Activated naive CD8-positive, alpha-beta T cell treated with anti-CD3 and anti-CD28 coated beads, Interleukin-2, amount 10 ng/mL, durations not matched to agents 7 days and 5 days (primary cell): ENCODE measurements at regions not wholly inside any gene's neighbourhood (a gene's known extent, or its start where the extent isn't known, plus 50 kb on each side); places are given as distances from the start of the nearest gene placed in this dataset.
"Not testable (repeated sequence)": the region's sequence is repeated elsewhere in the genome, so short reads cannot be mapped to it uniquely, and the experiment has no call there.

Experiments
- ATAC-seq: fragments of 150-1000 bp; cut with Tn5 transposase; one replicate; pipeline ENCODE4 v1.10.0; 2021; ENCODE audit warnings: low read depth, moderate library complexity
- POLR2A ChIA-PET: fragments of 350-600 bp; sonication (Branson Sonifier 250); formaldehyde crosslinking; loops from one replicate; lab custom pipeline; 2021; ENCODE audit warnings: antibody characterized with exemption; lab: Charles Lee
- DNase-seq: peaks from one replicate; pipeline ENCODE4 v3.0.0; 2021
- H3K27ac Mint-ChIP-seq: one replicate; pipeline ENCODE4 v1.8.0; 2022; ENCODE audit warnings: mild to moderate bottlenecking, mixed read lengths
- H3K27me3 Mint-ChIP-seq: one replicate; pipeline ENCODE4 v1.8.0; 2022; ENCODE audit warnings: mild to moderate bottlenecking, moderate library complexity, mixed read lengths
- H3K36me3 Mint-ChIP-seq: one replicate; pipeline ENCODE4 v1.8.0; 2021; ENCODE audit warnings: mild to moderate bottlenecking, mixed read lengths
- H3K4me1 Mint-ChIP-seq: one replicate; pipeline ENCODE4 v1.8.0; 2021; ENCODE audit warnings: mixed read lengths
- H3K4me3 Mint-ChIP-seq: one replicate; pipeline ENCODE4 v1.8.0; 2022; ENCODE audit warnings: mild to moderate bottlenecking, moderate library complexity, mixed read lengths
- H3K9me3 Mint-ChIP-seq: one replicate; pipeline ENCODE4 v1.8.0; 2021; ENCODE audit warnings: mixed read lengths

- no peak overlapping the region for H3K27ac Mint-ChIP-seq
- POLR2A ChIA-PET = no interaction called here
- DNase-seq (no peak), ATAC-seq (no peak)
- no peaks in the 10 kb centered on the region for H3K36me3 Mint-ChIP-seq
- H3K4me3 Mint-ChIP-seq = no peak overlapping the region
- peaks cover 2% of the 10 kb centered on the region for H3K27me3 Mint-ChIP-seq
- no peaks in the 10 kb centered on the region for H3K4me1 Mint-ChIP-seq
- peaks cover 3% of the 10 kb centered on the region for H3K9me3 Mint-ChIP-seq
These were observed 208.5 kb upstream of the FN1 start for GRCh38 chr2:215644233-215644897.

DNA sequence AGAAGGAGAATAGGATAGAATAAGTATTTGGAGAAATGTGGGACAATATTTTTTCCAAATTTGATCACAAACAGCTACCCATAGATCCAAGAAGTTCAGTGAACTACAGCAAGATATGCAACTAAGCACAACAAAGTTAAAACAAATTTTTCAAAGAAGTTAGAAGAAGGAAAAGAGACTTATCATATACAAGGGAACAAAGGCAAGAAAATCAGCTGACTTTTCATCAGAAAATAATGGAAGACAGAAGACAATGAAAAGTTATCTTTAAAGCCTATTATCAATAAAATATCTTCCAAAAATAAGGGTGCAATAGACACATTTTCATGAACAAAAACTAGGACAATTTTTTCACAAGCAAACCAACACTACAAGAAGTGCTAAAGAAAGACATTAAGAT, 202.8 kb upstream of the FN1 start:
- Mint-ChIP-seq H3K36me3 (no peaks in the 10 kb centered on the region), H3K27ac (no peak overlapping the region), H3K4me1 (no peaks in the 10 kb centered on the region), H3K4me3 (no peak overlapping the region), H3K9me3 (peaks cover 9% of the 10 kb centered on the region), H3K27me3 (peaks cover 4% of the 10 kb centered on the region)
- no peak for ATAC-seq
- DNase-seq = no peak
- POLR2A ChIA-PET = no interaction called here

DNA sequence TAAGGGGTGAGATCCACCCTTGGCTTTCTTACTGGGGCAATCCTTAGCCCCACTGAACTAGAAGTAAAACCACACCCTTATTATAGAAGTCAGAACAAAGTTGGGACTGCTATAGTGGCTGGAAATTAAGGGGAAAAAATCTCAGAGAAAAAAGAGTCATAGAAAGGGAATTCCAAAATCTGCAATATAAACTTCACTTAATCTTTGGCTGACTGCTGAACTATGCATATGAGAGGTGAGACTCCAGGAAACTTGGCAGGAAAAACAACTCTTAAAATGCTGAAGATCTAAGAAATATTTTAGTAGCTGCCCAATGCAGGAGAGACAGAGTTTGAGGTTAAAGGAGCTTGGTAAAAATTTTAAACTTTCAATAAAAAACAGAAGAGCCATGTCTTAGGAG, 201.8 kb upstream of the FN1 start:
- peaks cover 15% of the 10 kb centered on the region for H3K9me3 Mint-ChIP-seq
- peaks cover 2% of the 10 kb centered on the region for H3K36me3 Mint-ChIP-seq
- H3K4me3 Mint-ChIP-seq = no peak overlapping the region
- DNase-seq (no peak), ATAC-seq (no peak)
- peaks cover 4% of the 10 kb centered on the region for H3K27me3 Mint-ChIP-seq
- no peak overlapping the region for H3K27ac Mint-ChIP-seq
- H3K4me1 Mint-ChIP-seq = no peaks in the 10 kb centered on the region
- POLR2A ChIA-PET = no interaction called here

DNA sequence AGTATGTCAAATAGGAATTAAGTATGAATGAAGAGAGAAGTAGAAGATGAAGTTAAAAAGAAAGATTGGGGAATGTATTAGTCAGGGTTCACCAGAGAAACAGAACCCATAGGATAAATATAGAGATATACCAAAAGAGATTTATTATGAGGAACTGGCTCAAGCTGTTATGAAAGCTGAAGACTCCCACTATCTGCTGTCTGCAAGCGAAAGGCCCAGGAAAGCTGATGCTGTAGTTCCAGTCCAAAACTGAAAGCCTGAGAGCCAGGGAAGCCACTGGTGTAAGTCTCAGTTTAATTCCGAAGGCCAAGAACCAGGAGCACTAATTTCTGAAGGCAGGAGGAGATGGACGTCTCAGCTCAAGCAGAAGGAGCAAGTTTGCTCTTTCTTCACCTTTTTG, 200.9 kb upstream of the FN1 start:
- no peak for DNase-seq
- Mint-ChIP-seq H3K27me3 (peaks cover 4% of the 10 kb centered on the region), H3K4me1 (no peaks in the 10 kb centered on the region), H3K36me3 (peaks cover 4% of the 10 kb centered on the region), H3K9me3 (peaks cover 12% of the 10 kb centered on the region), H3K4me3 (no peak overlapping the region), H3K27ac (no peak overlapping the region)
- POLR2A ChIA-PET = no interaction called here
- ATAC-seq = no peak

DNA sequence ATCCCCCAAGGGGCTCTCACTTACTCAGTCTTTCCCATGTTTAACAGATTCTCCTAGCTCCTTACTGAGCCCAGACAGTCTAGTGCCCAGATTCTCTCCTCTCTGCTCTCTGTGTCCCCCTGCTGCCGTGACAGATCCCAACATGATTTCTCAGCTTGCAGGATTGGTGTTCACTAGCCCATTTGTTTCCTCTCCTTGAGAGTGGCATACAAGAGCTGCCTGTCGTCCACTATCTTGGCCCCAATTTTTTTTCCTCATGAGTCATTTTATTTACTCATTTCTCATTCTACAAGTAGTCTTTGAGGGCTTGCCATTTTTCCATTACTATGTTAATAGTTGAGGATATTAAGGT, 199.9 kb upstream of the FN1 start:
- DNase-seq = no peak
- POLR2A ChIA-PET = no interaction called here
- ATAC-seq = no peak
- peaks cover 4% of the 10 kb centered on the region for H3K27me3 Mint-ChIP-seq
- H3K4me1 Mint-ChIP-seq = no peaks in the 10 kb centered on the region
- H3K27ac Mint-ChIP-seq = no peak overlapping the region
- H3K36me3 Mint-ChIP-seq = peaks cover 4% of the 10 kb centered on the region
- H3K9me3 Mint-ChIP-seq = peaks cover 14% of the 10 kb centered on the region
- no peak overlapping the region for H3K4me3 Mint-ChIP-seq

DNA sequence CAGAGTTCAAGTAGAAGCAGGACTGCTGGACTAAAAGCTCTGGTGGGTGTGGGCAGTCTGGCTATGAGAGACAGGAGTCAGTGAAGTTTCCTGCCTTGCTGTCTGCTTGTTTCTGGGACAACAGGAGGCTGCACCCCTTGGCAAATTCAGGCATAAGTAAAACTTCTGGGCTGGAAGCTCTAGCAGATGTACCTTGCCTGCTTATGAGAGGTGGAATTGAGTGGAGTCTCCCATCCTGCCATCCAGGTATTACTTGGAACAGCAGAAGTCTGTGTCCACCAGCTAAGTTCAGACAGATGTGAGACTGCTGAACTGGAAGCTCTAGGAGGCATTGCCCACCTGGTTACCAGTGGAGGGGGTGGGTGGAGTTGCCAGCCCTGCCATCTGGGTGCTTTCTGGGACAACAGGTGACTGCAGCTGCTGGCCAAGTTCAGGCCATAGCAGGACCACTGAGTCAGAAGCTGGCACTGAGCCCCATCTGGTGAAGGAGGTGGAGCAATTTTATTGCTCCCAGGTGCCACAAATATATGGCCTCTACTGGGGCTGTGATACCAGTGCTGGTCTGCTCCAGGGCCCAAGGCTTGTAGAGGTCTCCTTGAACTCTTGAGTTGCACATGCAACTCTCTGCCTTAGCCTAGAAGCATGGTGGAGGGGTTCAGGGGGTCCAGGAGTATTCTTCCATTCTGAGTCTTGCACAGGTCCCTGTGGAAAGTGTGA, 199.4 kb upstream of the FN1 start:
- POLR2A ChIA-PET = no interaction called here
- peaks cover 4% of the 10 kb centered on the region for H3K36me3 Mint-ChIP-seq
- ATAC-seq (no peak), DNase-seq (no peak)
- peaks cover 14% of the 10 kb centered on the region for H3K9me3 Mint-ChIP-seq
- peaks cover 4% of the 10 kb centered on the region for H3K27me3 Mint-ChIP-seq
- no peak overlapping the region for H3K4me3 Mint-ChIP-seq
- H3K27ac Mint-ChIP-seq = no peak overlapping the region
- H3K4me1 Mint-ChIP-seq = no peaks in the 10 kb centered on the region

DNA sequence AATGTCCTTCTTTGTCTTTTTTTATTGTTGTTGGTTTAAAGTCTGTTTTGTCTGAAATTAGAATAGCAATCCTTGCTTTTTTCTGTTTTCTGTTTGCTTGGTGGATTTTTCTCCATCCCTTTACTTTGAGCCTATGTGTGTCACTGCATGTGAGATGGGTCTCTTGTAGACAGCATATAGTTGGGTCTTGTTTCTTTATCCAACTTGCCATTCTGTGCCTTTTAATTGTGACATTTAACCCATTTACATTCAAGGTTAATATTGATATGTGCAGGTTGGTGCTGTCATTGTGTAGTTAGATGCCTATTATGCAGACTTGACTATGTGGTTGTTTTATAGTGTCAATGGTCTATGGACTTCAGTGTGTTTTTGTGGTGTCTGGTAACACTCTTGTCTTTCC, 197.5 kb upstream of the FN1 start:
- Mint-ChIP-seq H3K9me3 (peaks cover 14% of the 10 kb centered on the region), H3K27me3 (peaks cover 8% of the 10 kb centered on the region), H3K27ac (no peak overlapping the region), H3K36me3 (peaks cover 4% of the 10 kb centered on the region), H3K4me1 (no peaks in the 10 kb centered on the region), H3K4me3 (no peak overlapping the region)
- DNase-seq (no peak), ATAC-seq (no peak)
- POLR2A ChIA-PET = no interaction called here

- H3K4me1 Mint-ChIP-seq = no peaks in the 10 kb centered on the region
- POLR2A ChIA-PET = no interaction called here
- H3K4me3 Mint-ChIP-seq = no peak overlapping the region
- peaks cover 14% of the 10 kb centered on the region for H3K9me3 Mint-ChIP-seq
- peaks cover 10% of the 10 kb centered on the region for H3K27me3 Mint-ChIP-seq
- ATAC-seq (no peak), DNase-seq (no peak)
- H3K27ac Mint-ChIP-seq = no peak overlapping the region
- peaks cover 4% of the 10 kb centered on the region for H3K36me3 Mint-ChIP-seq
These were observed 195.8 kb upstream of the FN1 start for GRCh38 chr2:215631696-215632095.

GRCh38 chr2:215630796-215631195, 194.9 kb upstream of the FN1 start:
- H3K36me3 Mint-ChIP-seq, H3K4me1 Mint-ChIP-seq, ATAC-seq, H3K27ac Mint-ChIP-seq, DNase-seq, H3K4me3 Mint-ChIP-seq, POLR2A ChIA-PET: not testable (repeated sequence)
- peaks cover 10% of the 10 kb centered on the region for H3K27me3 Mint-ChIP-seq
- peaks cover 14% of the 10 kb centered on the region for H3K9me3 Mint-ChIP-seq

GRCh38 chr2:215627771-215628170, 191.9 kb upstream of the FN1 start:
- peaks cover 2% of the 10 kb centered on the region for H3K36me3 Mint-ChIP-seq
- peaks cover 8% of the 10 kb centered on the region for H3K27me3 Mint-ChIP-seq

GRCh38 chr2:215626812-215627281, 191.0 kb upstream of the FN1 start:
- DNase-seq (no peak), ATAC-seq (no peak)
- H3K27me3 Mint-ChIP-seq = peaks cover 8% of the 10 kb centered on the region
- POLR2A ChIA-PET = no interaction called here
- H3K4me3 Mint-ChIP-seq = no peak overlapping the region
- H3K9me3 Mint-ChIP-seq = peaks cover 2% of the 10 kb centered on the region
- H3K4me1 Mint-ChIP-seq = no peaks in the 10 kb centered on the region
- no peaks in the 10 kb centered on the region for H3K36me3 Mint-ChIP-seq
- H3K27ac Mint-ChIP-seq = no peak overlapping the region

More at GRCh38 chr2:215627771-215628170, 191.9 kb upstream of the FN1 start:
- Mint-ChIP-seq H3K4me1 (no peaks in the 10 kb centered on the region), H3K4me3 (no peak overlapping the region), H3K9me3 (peaks cover 2% of the 10 kb centered on the region), H3K27ac (no peak overlapping the region)
- POLR2A ChIA-PET = no interaction called here
- ATAC-seq (no peak), DNase-seq (no peak)

- H3K27ac Mint-ChIP-seq = no peak overlapping the region
- no peaks in the 10 kb centered on the region for H3K36me3 Mint-ChIP-seq
- H3K4me3 Mint-ChIP-seq = no peak overlapping the region
- ATAC-seq (no peak), DNase-seq (no peak)
- no peaks in the 10 kb centered on the region for H3K9me3 Mint-ChIP-seq
- H3K4me1 Mint-ChIP-seq = no peaks in the 10 kb centered on the region
- POLR2A ChIA-PET = no interaction called here
- peaks cover 8% of the 10 kb centered on the region for H3K27me3 Mint-ChIP-seq
These were observed 190.2 kb upstream of the FN1 start for GRCh38 chr2:215626063-215626462.

DNA sequence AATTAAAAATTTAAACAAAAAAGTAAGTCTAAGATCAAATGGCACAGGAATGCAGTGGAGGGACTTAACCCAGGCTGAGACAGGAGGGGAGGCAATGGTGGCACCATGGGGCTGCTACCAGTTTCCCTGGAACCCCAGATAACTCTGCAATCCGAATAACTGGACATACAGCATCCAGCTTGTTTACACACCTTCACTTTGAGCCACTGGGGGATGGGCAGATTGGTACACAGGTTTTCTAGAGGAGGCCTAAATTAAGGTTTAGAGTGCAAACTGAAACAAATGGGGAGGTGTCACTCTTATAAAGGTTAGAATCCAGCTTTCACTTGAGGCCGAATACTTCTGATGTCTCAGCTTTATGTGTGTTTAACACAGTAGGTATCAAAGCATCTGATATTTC, 189.3 kb upstream of the FN1 start:
- H3K27ac Mint-ChIP-seq = no peak overlapping the region

GRCh38 chr2:215624423-215624829, 188.6 kb upstream of the FN1 start:
- ATAC-seq (no peak), DNase-seq (no peak)
- Mint-ChIP-seq H3K27ac (no peak overlapping the region), H3K4me1 (peaks cover 8% of the 10 kb centered on the region), H3K36me3 (no peaks in the 10 kb centered on the region), H3K27me3 (peaks cover 9% of the 10 kb centered on the region), H3K4me3 (no peak overlapping the region), H3K9me3 (no peaks in the 10 kb centered on the region)
- POLR2A ChIA-PET = no interaction called here

More for the DNA sequence above, 189.3 kb upstream of the FN1 start:
- Mint-ChIP-seq H3K9me3 (no peaks in the 10 kb centered on the region), H3K4me1 (peaks cover under 1% of the 10 kb centered on the region), H3K27me3 (peaks cover 8% of the 10 kb centered on the region), H3K36me3 (no peaks in the 10 kb centered on the region), H3K4me3 (no peak overlapping the region)
- no peak for ATAC-seq
- POLR2A ChIA-PET = no interaction called here
- DNase-seq = no peak
